ENCODE measurements at regions not wholly inside any gene's neighbourhood (a gene's known extent, or its start where the extent isn't known, plus 50 kb on each side); places are given as distances from the start of the nearest gene placed in this dataset.

DNA sequence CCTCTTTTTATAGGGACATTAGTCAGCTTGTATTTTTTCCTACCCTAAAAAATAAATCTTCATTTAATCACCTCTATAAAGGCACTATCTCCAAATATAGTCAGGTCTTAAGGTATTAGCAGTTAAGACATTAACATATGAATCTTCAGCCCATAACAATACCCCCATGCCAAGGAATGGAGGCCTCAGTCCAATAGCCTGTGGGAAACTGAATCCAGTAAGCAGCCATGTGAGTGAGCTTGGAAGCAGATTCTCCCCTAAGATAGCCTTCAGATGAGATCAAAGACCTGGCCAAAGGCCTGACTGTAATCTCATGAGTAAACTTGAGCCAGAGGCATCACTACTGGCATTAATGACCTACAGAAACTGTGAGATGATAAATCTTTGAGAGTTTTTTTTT is 232.1 kb upstream of the SYT10 start:
- TF ChIP-seq, protein P1, sequence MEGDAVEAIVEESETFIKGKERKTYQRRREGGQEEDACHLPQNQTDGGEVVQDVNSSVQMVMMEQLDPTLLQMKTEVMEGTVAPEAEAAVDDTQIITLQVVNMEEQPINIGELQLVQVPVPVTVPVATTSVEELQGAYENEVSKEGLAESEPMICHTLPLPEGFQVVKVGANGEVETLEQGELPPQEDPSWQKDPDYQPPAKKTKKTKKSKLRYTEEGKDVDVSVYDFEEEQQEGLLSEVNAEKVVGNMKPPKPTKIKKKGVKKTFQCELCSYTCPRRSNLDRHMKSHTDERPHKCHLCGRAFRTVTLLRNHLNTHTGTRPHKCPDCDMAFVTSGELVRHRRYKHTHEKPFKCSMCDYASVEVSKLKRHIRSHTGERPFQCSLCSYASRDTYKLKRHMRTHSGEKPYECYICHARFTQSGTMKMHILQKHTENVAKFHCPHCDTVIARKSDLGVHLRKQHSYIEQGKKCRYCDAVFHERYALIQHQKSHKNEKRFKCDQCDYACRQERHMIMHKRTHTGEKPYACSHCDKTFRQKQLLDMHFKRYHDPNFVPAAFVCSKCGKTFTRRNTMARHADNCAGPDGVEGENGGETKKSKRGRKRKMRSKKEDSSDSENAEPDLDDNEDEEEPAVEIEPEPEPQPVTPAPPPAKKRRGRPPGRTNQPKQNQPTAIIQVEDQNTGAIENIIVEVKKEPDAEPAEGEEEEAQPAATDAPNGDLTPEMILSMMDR (IDR thresholded peaks at IDR 0.05; ENCODE audit: insufficient read depth, low read depth, low read length) = no peak
- no peak for TF ChIP-seq EZH2 (IDR thresholded peaks at IDR 0.05; ENCODE audit: insufficient read depth, low read length)

All from astrocyte (in vitro differentiated cells and primary cell).